ENCODE measurements at regions not wholly inside any gene's neighbourhood (a gene's known extent, or its start where the extent isn't known, plus 50 kb on each side); places are given as distances from the start of the nearest gene placed in this dataset.

DNA sequence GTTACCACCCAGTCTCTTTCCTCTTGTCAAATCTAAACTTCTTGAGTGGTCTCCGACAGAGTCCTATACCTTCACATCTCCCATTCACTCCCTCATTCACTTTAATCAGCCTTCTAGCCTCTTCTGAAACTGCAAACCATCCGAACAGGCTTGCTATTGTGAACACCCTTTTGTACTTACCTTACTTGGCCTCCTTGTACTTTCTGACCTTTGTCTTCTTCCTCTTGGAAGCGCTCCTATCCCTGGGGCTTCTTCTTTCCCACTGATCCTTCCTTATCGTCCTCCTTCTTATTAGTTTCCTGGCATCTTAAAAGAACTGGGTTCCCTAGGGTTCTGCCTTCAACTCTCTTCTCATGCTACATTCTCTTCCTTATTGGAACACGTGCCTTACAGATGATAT is 76.9 kb upstream of the HIF1A start:
- H3K36me3 Mint-ChIP-seq = no peaks in the 10 kb centered on the region
- DNase-seq = no peak
- H3K36me3 ChIP-seq (ENCODE audit: control insufficient read depth, insufficient read depth, low read length) = no peaks in the 10 kb centered on the region
- H3K4me3 Mint-ChIP-seq = no peak overlapping the region
- no peaks in the 10 kb centered on the region for H3K9me3 ChIP-seq (ENCODE audit: control insufficient read depth, insufficient read depth, low read length)
- H3K27me3 Mint-ChIP-seq (ENCODE audit: low read depth in 2 of 2) = peaks cover 0 to 4% of the 10 kb centered on the region in 2 donors
- no peaks in the 10 kb centered on the region for H3K9me3 Mint-ChIP-seq
- TF ChIP-seq, protein P1, sequence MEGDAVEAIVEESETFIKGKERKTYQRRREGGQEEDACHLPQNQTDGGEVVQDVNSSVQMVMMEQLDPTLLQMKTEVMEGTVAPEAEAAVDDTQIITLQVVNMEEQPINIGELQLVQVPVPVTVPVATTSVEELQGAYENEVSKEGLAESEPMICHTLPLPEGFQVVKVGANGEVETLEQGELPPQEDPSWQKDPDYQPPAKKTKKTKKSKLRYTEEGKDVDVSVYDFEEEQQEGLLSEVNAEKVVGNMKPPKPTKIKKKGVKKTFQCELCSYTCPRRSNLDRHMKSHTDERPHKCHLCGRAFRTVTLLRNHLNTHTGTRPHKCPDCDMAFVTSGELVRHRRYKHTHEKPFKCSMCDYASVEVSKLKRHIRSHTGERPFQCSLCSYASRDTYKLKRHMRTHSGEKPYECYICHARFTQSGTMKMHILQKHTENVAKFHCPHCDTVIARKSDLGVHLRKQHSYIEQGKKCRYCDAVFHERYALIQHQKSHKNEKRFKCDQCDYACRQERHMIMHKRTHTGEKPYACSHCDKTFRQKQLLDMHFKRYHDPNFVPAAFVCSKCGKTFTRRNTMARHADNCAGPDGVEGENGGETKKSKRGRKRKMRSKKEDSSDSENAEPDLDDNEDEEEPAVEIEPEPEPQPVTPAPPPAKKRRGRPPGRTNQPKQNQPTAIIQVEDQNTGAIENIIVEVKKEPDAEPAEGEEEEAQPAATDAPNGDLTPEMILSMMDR (IDR thresholded peaks at IDR 0.05) = no peak
- 95% methylated on average over 4 of the region's 5 CpGs for WGBS (ENCODE audit: insufficient coverage)
- H3K27me3 ChIP-seq (ENCODE audit: control insufficient read depth, insufficient read depth, low read length) = no peaks in the 10 kb centered on the region
- no peak overlapping the region for H3K4me3 ChIP-seq (ENCODE audit: low read length)
- no peaks in the 10 kb centered on the region for H3K4me1 Mint-ChIP-seq
- H3K27ac Mint-ChIP-seq = no peak overlapping the region
- no peaks in the 10 kb centered on the region for H3K4me1 ChIP-seq (ENCODE audit: control insufficient read depth, insufficient read depth, low read length)
- H3K27ac ChIP-seq (ENCODE audit: low read length) = no peak overlapping the region
- intact Hi-C loops (cut with micrococcal nuclease) = no loop called here
- ATAC-seq = no peak

DNA sequence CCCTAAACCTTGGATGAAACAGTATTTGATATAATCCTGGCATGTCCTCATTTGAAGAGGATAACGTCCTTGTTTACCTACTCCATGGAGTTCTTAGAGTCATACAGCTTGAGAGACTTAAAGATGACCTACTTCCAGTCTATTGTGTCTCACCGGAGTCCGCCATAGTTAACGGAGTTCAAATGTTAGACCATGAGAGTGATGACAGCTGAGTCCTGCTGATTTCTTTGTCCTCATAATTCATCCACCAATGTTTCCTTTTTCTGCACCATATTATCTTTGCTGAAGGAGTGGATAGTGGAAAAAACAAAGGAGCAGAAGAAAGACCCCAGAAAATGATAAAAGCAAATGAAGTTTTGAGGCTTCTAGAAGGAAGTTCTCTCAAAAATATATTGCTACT is 75.8 kb upstream of the HIF1A start:
- Mint-ChIP-seq H3K4me3 (no peak overlapping the region), H3K9me3 (no peaks in the 10 kb centered on the region), H3K27me3 (ENCODE audit: low read depth in 2 of 2) (peaks cover 0 to 4% of the 10 kb centered on the region in 2 donors), H3K36me3 (no peaks in the 10 kb centered on the region), H3K4me1 (no peaks in the 10 kb centered on the region), H3K27ac (no peak overlapping the region)
- Histone ChIP-seq H3K27ac (ENCODE audit: low read length) (no peak overlapping the region), H3K4me1 (ENCODE audit: control insufficient read depth, insufficient read depth, low read length) (no peaks in the 10 kb centered on the region), H3K4me3 (ENCODE audit: low read length) (no peak overlapping the region), H3K9me3 (ENCODE audit: control insufficient read depth, insufficient read depth, low read length) (no peaks in the 10 kb centered on the region), H3K36me3 (ENCODE audit: control insufficient read depth, insufficient read depth, low read length) (no peaks in the 10 kb centered on the region), H3K27me3 (ENCODE audit: control insufficient read depth, insufficient read depth, low read length) (no peaks in the 10 kb centered on the region)
- ATAC-seq = no peak
- no peak for DNase-seq
- TF ChIP-seq, protein P1 (IDR thresholded peaks at IDR 0.05) = no peak
- WGBS (ENCODE audit: insufficient coverage) = 99% methylated on average over 4 of the region's 4 CpGs
- intact Hi-C loops (cut with micrococcal nuclease) = no loop called here

DNA sequence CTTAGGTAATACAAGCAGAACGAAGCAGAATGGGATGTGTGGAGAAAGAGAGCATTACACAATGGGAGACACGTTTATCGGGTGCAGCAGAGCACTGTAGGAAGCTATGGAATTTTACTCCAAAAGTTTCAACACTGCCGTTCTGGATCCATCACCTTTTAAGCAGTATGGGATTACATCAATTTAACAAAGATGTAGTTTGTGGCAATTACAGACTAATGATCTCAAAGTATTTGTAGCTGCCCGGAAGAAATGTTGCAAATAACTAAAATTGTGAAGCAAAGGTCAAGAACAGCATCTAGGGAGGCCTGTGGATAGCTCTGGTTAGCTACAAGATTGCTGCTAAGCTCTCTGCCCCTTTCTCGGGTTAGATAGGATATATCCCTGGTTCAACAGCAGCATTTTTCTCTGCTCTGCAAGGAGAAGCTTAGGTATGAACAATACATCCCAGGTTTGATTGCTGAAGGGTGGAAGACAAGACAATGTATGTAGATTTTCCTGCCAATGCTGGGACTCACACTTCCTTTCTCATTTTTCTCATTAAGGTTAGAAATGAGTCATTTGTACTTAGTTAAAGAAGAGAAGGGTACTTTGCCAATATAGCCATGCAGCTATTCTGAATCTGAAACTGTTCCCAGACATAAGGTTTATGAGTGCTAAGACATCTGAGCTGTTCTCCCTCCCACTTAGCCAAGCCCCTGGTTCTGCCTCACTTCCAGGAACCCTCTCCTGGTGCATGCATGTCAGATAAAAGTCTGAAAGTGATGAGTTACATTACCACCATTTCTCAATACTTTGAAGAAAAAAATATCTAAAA is 75.0 kb upstream of the HIF1A start:
- ATAC-seq = no peak
- no peak overlapping the region for H3K4me3 ChIP-seq (ENCODE audit: low read length)

More for the DNA sequence above, 75.0 kb upstream of the HIF1A start:
- Histone ChIP-seq H3K36me3 (ENCODE audit: control insufficient read depth, insufficient read depth, low read length) (no peaks in the 10 kb centered on the region), H3K9me3 (ENCODE audit: control insufficient read depth, insufficient read depth, low read length) (no peaks in the 10 kb centered on the region), H3K27me3 (ENCODE audit: control insufficient read depth, insufficient read depth, low read length) (no peaks in the 10 kb centered on the region), H3K4me1 (ENCODE audit: control insufficient read depth, insufficient read depth, low read length) (no peaks in the 10 kb centered on the region), H3K27ac (ENCODE audit: low read length) (no peak overlapping the region)
- WGBS (ENCODE audit: insufficient coverage) = 93% methylated on average over 6 of the region's 6 CpGs
- no peaks in the 10 kb centered on the region for H3K4me1 Mint-ChIP-seq
- DNase-seq = no peak
- H3K27ac Mint-ChIP-seq = no peak overlapping the region
- TF ChIP-seq, protein P1 (IDR thresholded peaks at IDR 0.05) = no peak
- no peaks in the 10 kb centered on the region for H3K9me3 Mint-ChIP-seq
- H3K36me3 Mint-ChIP-seq = no peaks in the 10 kb centered on the region
- intact Hi-C loops (cut with micrococcal nuclease) = no loop called here
- peaks cover 0 to 4% of the 10 kb centered on the region in 2 donors for H3K27me3 Mint-ChIP-seq (ENCODE audit: low read depth in 2 of 2)
- H3K4me3 Mint-ChIP-seq = no peak overlapping the region
